HFFc6 (cell line): ENCODE measurements at regions not wholly inside any gene's neighbourhood (a gene's known extent, or its start where the extent isn't known, plus 50 kb on each side); places are given as distances from the start of the nearest gene placed in this dataset.

Experiments
- DNase-seq: peaks from one replicate; pipeline ENCODE4 v3.0.0-alpha.2; 2018
- H3K27ac Mint-ChIP-seq: 2 replicates; pipeline ENCODE4 v1.8.0; 2020; ENCODE audit warnings: mild to moderate bottlenecking, mixed read lengths
- H3K27me3 Mint-ChIP-seq: 2 replicates; pipeline ENCODE4 v1.8.0; 2021; ENCODE audit warnings: mild to moderate bottlenecking, moderate library complexity, mixed read lengths; ENCODE audit not compliant: insufficient read depth
- H3K36me3 Mint-ChIP-seq: 2 replicates; pipeline ENCODE4 v1.8.0; 2021; ENCODE audit warnings: low read depth, mixed read lengths
- H3K4me1 Mint-ChIP-seq: 2 replicates; pipeline ENCODE4 v1.8.0; 2020; ENCODE audit warnings: low read depth, mixed read lengths
- H3K4me3 Mint-ChIP-seq: 2 replicates; pipeline ENCODE4 v1.8.0; 2020; ENCODE audit warnings: mild to moderate bottlenecking, moderate library complexity, mixed read lengths
- H3K9me3 Mint-ChIP-seq: 2 replicates; pipeline ENCODE4 v1.8.0; 2020; ENCODE audit warnings: mild to moderate bottlenecking, mixed read lengths
- CTCF ChIP-seq: fragments of 200-600 bp; sonication (generic); IDR thresholded peaks from 2 replicates; pipeline ENCODE4 v1.5.0; 2021; ENCODE audit warnings: antibody characterized with exemption, mild to moderate bottlenecking

- H3K36me3 Mint-ChIP-seq: no peaks in the 10 kb centered on the region; the same call in 1 of the 2 replicates
- no peaks in the 10 kb centered on the region for H3K4me1 Mint-ChIP-seq
- H3K27me3 Mint-ChIP-seq: no peaks in the 10 kb centered on the region; the same call in none of the 2 replicates
- no peak overlapping the region for H3K4me3 Mint-ChIP-seq
- no peak for TF ChIP-seq CTCF
- no peak for DNase-seq
- peaks cover 41% of the 10 kb centered on the region for H3K9me3 Mint-ChIP-seq
- no peak overlapping the region for H3K27ac Mint-ChIP-seq
Measured at GRCh38 chr7:67762516-67762915, 765.9 kb downstream of the TYW1 start.

GRCh38 chr7:67764289-67764688 is 767.7 kb downstream of the TYW1 start:
- DNase-seq: no peak
- Mint-ChIP-seq H3K27ac (no peak overlapping the region), H3K27me3 (no peaks in the 10 kb centered on the region; the same call in none of the 2 replicates)

GRCh38 chr7:67765481-67766175 is 769.0 kb downstream of the TYW1 start:
- Mint-ChIP-seq H3K27me3 (peaks cover 1% of the 10 kb centered on the region), H3K9me3 (peaks cover 45% of the 10 kb centered on the region), H3K36me3 (peaks cover 5% of the 10 kb centered on the region; the same call in 1 of the 2 replicates), H3K4me1 (no peaks in the 10 kb centered on the region), H3K27ac (no peak overlapping the region), H3K4me3 (no peak overlapping the region)
- no peak for TF ChIP-seq CTCF
- no peak for DNase-seq

More at GRCh38 chr7:67764289-67764688, 767.7 kb downstream of the TYW1 start:
- Mint-ChIP-seq H3K36me3 (no peaks in the 10 kb centered on the region), H3K4me3 (no peak overlapping the region), H3K4me1 (no peaks in the 10 kb centered on the region), H3K9me3 (peaks cover 47% of the 10 kb centered on the region)
- no peak for TF ChIP-seq CTCF

GRCh38 chr7:67766906-67767410 is 770.3 kb downstream of the TYW1 start:
- Mint-ChIP-seq H3K4me1 (no peaks in the 10 kb centered on the region), H3K27me3 (peaks cover 1% of the 10 kb centered on the region), H3K9me3 (peaks cover 47% of the 10 kb centered on the region), H3K27ac (no peak overlapping the region), H3K4me3 (no peak overlapping the region), H3K36me3 (peaks cover 5% of the 10 kb centered on the region; the same call in 1 of the 2 replicates)
- TF ChIP-seq CTCF: no peak
- DNase-seq: no peak

- no peak for DNase-seq
- no peak overlapping the region for H3K4me3 Mint-ChIP-seq
- no peaks in the 10 kb centered on the region for H3K4me1 Mint-ChIP-seq
- peaks cover 74% of the 10 kb centered on the region for H3K9me3 Mint-ChIP-seq
- H3K36me3 Mint-ChIP-seq: peaks cover 12% of the 10 kb centered on the region; the same call in 1 of the 2 replicates
- no peak overlapping the region for H3K27ac Mint-ChIP-seq
- peaks cover 1% of the 10 kb centered on the region; the same call in 1 of the 2 replicates for H3K27me3 Mint-ChIP-seq
- TF ChIP-seq CTCF: no peak
Measured at GRCh38 chr7:67771846-67772605, 775.4 kb downstream of the TYW1 start.
